IMR-90 (cell line): ENCODE measurements at regions not wholly inside any gene's neighbourhood (a gene's known extent, or its start where the extent isn't known, plus 50 kb on each side); places are given as distances from the start of the nearest gene placed in this dataset.

Source experiments
- CEBPB ChIP-seq: IDR thresholded peaks from 2 replicates; pipeline ENCODE4 v1.6.1; 2012; ENCODE audit warnings: low read depth, low read length, improper control_type of control experiment
- MAFK ChIP-seq: IDR thresholded peaks from 2 replicates; pipeline ENCODE4 v1.6.1; 2012; ENCODE audit warnings: low read depth, low read length, improper control_type of control experiment
- MXI1 ChIP-seq: IDR thresholded peaks from 2 replicates; pipeline ENCODE4 v1.6.1; 2012; ENCODE audit warnings: low read depth, mild to moderate bottlenecking, low read length, moderate library complexity, borderline replicate concordance
- POLR2A ChIP-seq: IDR thresholded peaks from 2 replicates; pipeline ENCODE4 v1.6.1; 2012; ENCODE audit warnings: mild to moderate bottlenecking, low read depth, low read length
- RCOR1 ChIP-seq: IDR thresholded peaks from 2 replicates; pipeline ENCODE4 v1.6.1; 2012; ENCODE audit warnings: mild to moderate bottlenecking, low read length, improper control_type of control experiment; ENCODE audit not compliant: insufficient replicate concordance
- SMC3 ChIP-seq: fragments of 150-350 bp; IDR thresholded peaks from 2 replicates; pipeline ENCODE4 v1.6.1; 2016; ENCODE audit warnings: low read depth, mild to moderate bottlenecking, antibody characterized with exemption, low read length, moderate library complexity
- TF ChIP-seq, protein P1 (sequence below): conservative IDR thresholded peaks from 2 replicates; pipeline ENCODE4 v1.5.1; 2012; ENCODE audit warnings: mild to moderate bottlenecking, low read depth, low read length, improper control_type of control experiment

GRCh38 chr2:48105848-48106247 lies 199.6 kb upstream of the FBXO11 start:
- TF ChIP-seq POLR2A (no peak), RCOR1 (no peak), MXI1 (no peak), CEBPB (no peak), MAFK (no peak), SMC3 (no peak)
- TF ChIP-seq, protein P1, sequence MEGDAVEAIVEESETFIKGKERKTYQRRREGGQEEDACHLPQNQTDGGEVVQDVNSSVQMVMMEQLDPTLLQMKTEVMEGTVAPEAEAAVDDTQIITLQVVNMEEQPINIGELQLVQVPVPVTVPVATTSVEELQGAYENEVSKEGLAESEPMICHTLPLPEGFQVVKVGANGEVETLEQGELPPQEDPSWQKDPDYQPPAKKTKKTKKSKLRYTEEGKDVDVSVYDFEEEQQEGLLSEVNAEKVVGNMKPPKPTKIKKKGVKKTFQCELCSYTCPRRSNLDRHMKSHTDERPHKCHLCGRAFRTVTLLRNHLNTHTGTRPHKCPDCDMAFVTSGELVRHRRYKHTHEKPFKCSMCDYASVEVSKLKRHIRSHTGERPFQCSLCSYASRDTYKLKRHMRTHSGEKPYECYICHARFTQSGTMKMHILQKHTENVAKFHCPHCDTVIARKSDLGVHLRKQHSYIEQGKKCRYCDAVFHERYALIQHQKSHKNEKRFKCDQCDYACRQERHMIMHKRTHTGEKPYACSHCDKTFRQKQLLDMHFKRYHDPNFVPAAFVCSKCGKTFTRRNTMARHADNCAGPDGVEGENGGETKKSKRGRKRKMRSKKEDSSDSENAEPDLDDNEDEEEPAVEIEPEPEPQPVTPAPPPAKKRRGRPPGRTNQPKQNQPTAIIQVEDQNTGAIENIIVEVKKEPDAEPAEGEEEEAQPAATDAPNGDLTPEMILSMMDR, result no peak
